Chondrocyte (in vitro differentiated cells): ENCODE measurements at regions not wholly inside any gene's neighbourhood (a gene's known extent, or its start where the extent isn't known, plus 50 kb on each side); places are given as distances from the start of the nearest gene placed in this dataset.

ENCODE experiments used
- DNase-seq: peaks from one replicate; pipeline ENCODE4 v3.0.0; 2021; ENCODE audit warnings: mixed read lengths, low spot score
- H3K27ac Mint-ChIP-seq: one replicate; pipeline ENCODE4 v1.8.0; 2021; ENCODE audit warnings: mild to moderate bottlenecking, moderate library complexity, mixed read lengths; ENCODE audit not compliant: unreplicated experiment
- H3K27me3 Mint-ChIP-seq: 2 replicates; pipeline ENCODE4 v1.8.0; 2021; ENCODE audit warnings: low read depth, mixed read lengths
- H3K36me3 Mint-ChIP-seq: 2 replicates; pipeline ENCODE4 v1.8.0; 2021; ENCODE audit warnings: low read depth, mixed read lengths
- H3K4me1 Mint-ChIP-seq: 2 replicates; pipeline ENCODE4 v1.8.0; 2021; ENCODE audit warnings: low read depth, mild to moderate bottlenecking, mixed read lengths
- H3K4me3 Mint-ChIP-seq: one replicate; pipeline ENCODE4 v1.8.0; 2021; ENCODE audit warnings: mild to moderate bottlenecking, moderate library complexity, mixed read lengths; ENCODE audit not compliant: unreplicated experiment
- H3K9me3 Mint-ChIP-seq: 2 replicates; pipeline ENCODE4 v1.8.0; 2021; ENCODE audit warnings: low read depth, mixed read lengths
- CTCF ChIP-seq: fragments of 200-600 bp; sonication (generic); IDR thresholded peaks from 2 replicates; pipeline ENCODE4 v1.5.0; 2021; ENCODE audit warnings: antibody characterized with exemption, mild to moderate bottlenecking, moderate library complexity

GRCh38 chr9:108377382-108377781, 478.4 kb downstream of the ACTL7B start:
- Mint-ChIP-seq H3K9me3 (peaks cover 1% of the 10 kb centered on the region), H3K4me1 (peaks cover 42% of the 10 kb centered on the region), H3K36me3 (no peaks in the 10 kb centered on the region), H3K27me3 (no peaks in the 10 kb centered on the region), H3K4me3 (no peak overlapping the region), H3K27ac (peak overlapping the region; percentile 19)
- TF ChIP-seq CTCF: no peak
- DNase-seq: no peak

GRCh38 chr9:108376140-108376539, 479.6 kb downstream of the ACTL7B start:
- Mint-ChIP-seq H3K27me3 (peaks cover 2% of the 10 kb centered on the region), H3K4me3 (no peak overlapping the region), H3K9me3 (peaks cover 12% of the 10 kb centered on the region), H3K36me3 (no peaks in the 10 kb centered on the region), H3K27ac (no peak overlapping the region), H3K4me1 (peaks cover 42% of the 10 kb centered on the region)
- no peak for DNase-seq
- no peak for TF ChIP-seq CTCF

- H3K27ac Mint-ChIP-seq: peak overlapping the region; percentile 50
- peaks cover 2% of the 10 kb centered on the region for H3K27me3 Mint-ChIP-seq
- no peak overlapping the region for H3K4me3 Mint-ChIP-seq
- peaks cover 42% of the 10 kb centered on the region for H3K4me1 Mint-ChIP-seq
- no peak for DNase-seq
- H3K9me3 Mint-ChIP-seq: peaks cover 15% of the 10 kb centered on the region
- TF ChIP-seq CTCF: no peak
- no peaks in the 10 kb centered on the region for H3K36me3 Mint-ChIP-seq
Observed at GRCh38 chr9:108374626-108375025, 481.2 kb downstream of the ACTL7B start.

- Mint-ChIP-seq H3K27ac (no peak overlapping the region), H3K27me3 (peaks cover 1% of the 10 kb centered on the region), H3K4me3 (no peak overlapping the region), H3K4me1 (peaks cover 6% of the 10 kb centered on the region), H3K9me3 (peaks cover 12% of the 10 kb centered on the region), H3K36me3 (peaks cover 1% of the 10 kb centered on the region)
- no peak for TF ChIP-seq CTCF
- DNase-seq: no peak
Observed at GRCh38 chr9:108367188-108367587, 488.6 kb downstream of the ACTL7B start.

- DNase-seq: no peak
- peaks cover 1% of the 10 kb centered on the region for H3K36me3 Mint-ChIP-seq
- TF ChIP-seq CTCF: no peak
- no peaks in the 10 kb centered on the region for H3K9me3 Mint-ChIP-seq
- no peak overlapping the region for H3K27ac Mint-ChIP-seq
- H3K27me3 Mint-ChIP-seq: no peaks in the 10 kb centered on the region
- no peaks in the 10 kb centered on the region for H3K4me1 Mint-ChIP-seq
- H3K4me3 Mint-ChIP-seq: no peak overlapping the region
Observed at GRCh38 chr9:108363311-108363710, 492.5 kb downstream of the ACTL7B start.
